Smooth muscle cell (in vitro differentiated cells): ENCODE measurements at regions not wholly inside any gene's neighbourhood (a gene's known extent, or its start where the extent isn't known, plus 50 kb on each side); places are given as distances from the start of the nearest gene placed in this dataset.

ENCODE experiments used
- DNase-seq: peaks from one replicate; lab custom pipeline; 2025; ENCODE audit not compliant: unreplicated experiment; lab: John Stamatoyannopoulos, UW
- H2AFZ ChIP-seq: fragments of 200-600 bp; sonication (generic); 2 replicates; pipeline ENCODE4 v1.6.0; 2016; ENCODE audit warnings: antibody characterized with exemption, low read depth, mild to moderate bottlenecking
- H3F3A ChIP-seq: fragments of 200-600 bp; sonication (generic); 2 replicates; pipeline ENCODE4 v1.6.0; 2017; ENCODE audit warnings: antibody characterized with exemption, low read depth
- H3K27ac ChIP-seq: fragments of 200-600 bp; sonication (generic); 2 replicates; pipeline ENCODE4 v1.5.1; 2016; ENCODE audit warnings: low read depth, mild to moderate bottlenecking
- H3K27me3 ChIP-seq: fragments of 200-600 bp; sonication (generic); 2 replicates; pipeline ENCODE4 v1.6.1; 2016; ENCODE audit warnings: low read depth, mild to moderate bottlenecking
- H3K36me3 ChIP-seq: fragments of 200-600 bp; sonication (generic); 2 replicates; pipeline ENCODE4 v1.5.1; 2016; ENCODE audit warnings: low read depth
- H3K4me1 ChIP-seq: fragments of 200-600 bp; sonication (generic); 2 replicates; pipeline ENCODE4 v1.5.1; 2016; ENCODE audit warnings: low read depth
- H3K4me2 ChIP-seq: fragments of 200-600 bp; sonication (generic); 2 replicates; pipeline ENCODE4 v1.6.0; 2016; ENCODE audit warnings: mild to moderate bottlenecking
- H3K4me3 ChIP-seq: fragments of 200-600 bp; sonication (generic); 2 replicates; pipeline ENCODE4 v1.5.1; 2016; ENCODE audit warnings: mild to moderate bottlenecking
- H3K79me2 ChIP-seq: fragments of 200-600 bp; sonication (generic); 2 replicates; pipeline ENCODE4 v1.6.0; 2016; ENCODE audit warnings: low read depth, mild to moderate bottlenecking
- H3K9ac ChIP-seq: fragments of 200-600 bp; sonication (generic); 2 replicates; pipeline ENCODE4 v1.6.0; 2016; ENCODE audit warnings: low read depth
- H3K9me3 ChIP-seq: fragments of 200-600 bp; sonication (generic); replicated peaks from 2 replicates; pipeline ENCODE4 v1.5.1; 2016; ENCODE audit warnings: low read depth
- H4K20me1 ChIP-seq: fragments of 200-600 bp; sonication (generic); 2 replicates; pipeline ENCODE4 v1.6.0; 2016; ENCODE audit warnings: low read depth
- CTCF ChIP-seq: fragments of 200-600 bp; sonication (generic); IDR thresholded peaks from 2 replicates; pipeline ENCODE4 v1.5.1; 2017; ENCODE audit warnings: borderline replicate concordance, mild to moderate bottlenecking, antibody characterized with exemption; ENCODE audit not compliant: insufficient read depth, poor library complexity, severe bottlenecking
- WGBS: methylation state at CpG from one replicate; pipeline ENCODE4 v1.1.7; 2016; ENCODE audit warnings: low lambda C conversion rate; 5-methylcytosine and 5-hydroxymethylcytosine counted together

- H3K27ac ChIP-seq, result no peak overlapping the region
- no peak overlapping the region for H3K4me3 ChIP-seq
- H3K4me1 ChIP-seq, result peaks cover 6% of the 10 kb centered on the region
- no peaks in the 10 kb centered on the region for H3K79me2 ChIP-seq
- no peak overlapping the region for H2AFZ ChIP-seq
- 39% methylated on average over 4 of the region's 4 CpGs for WGBS
- H3K9me3 ChIP-seq, result no peaks in the 10 kb centered on the region
- H3K36me3 ChIP-seq, result no peaks in the 10 kb centered on the region
- no peaks in the 10 kb centered on the region for H4K20me1 ChIP-seq
- no peaks in the 10 kb centered on the region for H3F3A ChIP-seq
- H3K27me3 ChIP-seq, result no peaks in the 10 kb centered on the region
- DNase-seq, result no peak
- no peak overlapping the region for H3K9ac ChIP-seq
- no peak for TF ChIP-seq CTCF
- no peak overlapping the region for H3K4me2 ChIP-seq
Observed at GRCh38 chr6:2554651-2555260, 196.0 kb downstream of the MYLK4 start.

DNA sequence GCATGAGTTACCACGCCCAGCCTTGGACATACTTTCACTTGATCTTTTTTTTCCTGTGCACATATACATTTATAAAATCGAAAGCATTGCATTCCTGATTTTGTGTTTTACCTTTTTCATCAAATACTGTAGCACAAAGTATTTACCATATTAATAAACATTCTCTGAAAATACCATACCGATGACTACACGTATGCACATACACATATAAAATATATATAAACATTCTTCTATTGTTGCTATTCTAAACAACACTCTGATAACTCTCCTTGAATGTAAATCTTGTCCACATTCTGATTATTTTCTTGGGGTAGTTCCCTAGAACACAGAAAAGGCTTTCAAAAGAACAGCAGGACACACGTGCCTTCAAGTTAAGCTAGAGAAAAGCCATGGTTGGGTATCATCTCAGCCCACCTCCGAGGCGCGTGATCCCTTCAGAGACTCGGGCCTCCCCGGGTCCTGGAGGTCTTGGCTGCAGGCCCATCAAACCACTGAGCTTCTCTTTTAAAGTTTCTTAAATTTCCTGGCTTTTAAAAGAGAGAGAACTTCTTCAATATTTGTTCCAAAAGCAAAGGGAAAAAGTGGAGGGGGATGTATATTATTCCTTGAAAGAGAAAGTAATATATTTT is 198.1 kb downstream of the MYLK4 start:
- WGBS, result 87% methylated on average over 10 of the region's 10 CpGs
- Histone ChIP-seq H3K4me1 (peaks cover 6% of the 10 kb centered on the region), H3K4me2 (no peak overlapping the region), H3K36me3 (no peaks in the 10 kb centered on the region), H3K27me3 (no peaks in the 10 kb centered on the region), H3K79me2 (no peaks in the 10 kb centered on the region), H3K4me3 (no peak overlapping the region), H3K27ac (no peak overlapping the region), H2AFZ (no peak overlapping the region), H4K20me1 (no peaks in the 10 kb centered on the region), H3K9me3 (no peaks in the 10 kb centered on the region), H3F3A (no peaks in the 10 kb centered on the region), H3K9ac (no peak overlapping the region)
- no peak for DNase-seq
- no peak for TF ChIP-seq CTCF

DNA sequence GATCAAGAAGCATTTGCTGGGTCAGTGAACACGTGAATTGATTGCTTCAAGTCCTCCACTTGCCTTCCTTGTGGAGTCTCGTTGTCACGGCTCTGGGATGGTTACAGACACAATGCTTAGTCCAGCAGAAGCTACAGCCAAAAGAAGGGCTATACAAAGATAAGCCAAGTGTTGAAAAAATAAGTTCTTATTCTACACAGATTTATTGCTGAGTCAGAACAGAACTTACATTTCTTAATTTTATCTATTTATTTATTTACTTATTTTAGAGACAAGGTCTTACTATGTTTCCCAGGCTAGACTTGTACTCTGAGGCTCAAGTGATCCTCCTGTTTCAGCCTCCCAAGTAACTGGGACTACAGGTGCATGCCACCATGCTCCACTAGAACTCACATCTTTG is 199.0 kb downstream of the MYLK4 start:
- H3K4me2 ChIP-seq, result no peak overlapping the region
- WGBS, result 84% methylated on average over 3 of the region's 3 CpGs

More for the DNA sequence above, 199.0 kb downstream of the MYLK4 start:
- H3K27me3 ChIP-seq, result no peaks in the 10 kb centered on the region
- H3K9ac ChIP-seq, result no peak overlapping the region
- H3K27ac ChIP-seq, result no peak overlapping the region
- H3K9me3 ChIP-seq, result no peaks in the 10 kb centered on the region
- no peak overlapping the region for H3K4me3 ChIP-seq
- no peaks in the 10 kb centered on the region for H3F3A ChIP-seq
- H3K36me3 ChIP-seq, result no peaks in the 10 kb centered on the region
- H2AFZ ChIP-seq, result no peak overlapping the region
- no peak for DNase-seq
- H3K79me2 ChIP-seq, result no peaks in the 10 kb centered on the region
- peaks cover 6% of the 10 kb centered on the region for H3K4me1 ChIP-seq
- TF ChIP-seq CTCF, result no peak
- no peaks in the 10 kb centered on the region for H4K20me1 ChIP-seq
